HG02981 (cell line): ENCODE measurements at regions not wholly inside any gene's neighbourhood (a gene's known extent, or its start where the extent isn't known, plus 50 kb on each side); places are given as distances from the start of the nearest gene placed in this dataset.
"Not testable (repeated sequence)": the region's sequence is repeated elsewhere in the genome, so short reads cannot be mapped to it uniquely, and the experiment has no call there.

Experiments
- ATAC-seq: cut with Tn5 transposase; IDR thresholded peaks from one replicate; pipeline ENCODE4 v1.9.1; 2021; ENCODE audit warnings: mild to moderate bottlenecking, moderate library complexity; ENCODE audit not compliant: unreplicated experiment

DNA sequence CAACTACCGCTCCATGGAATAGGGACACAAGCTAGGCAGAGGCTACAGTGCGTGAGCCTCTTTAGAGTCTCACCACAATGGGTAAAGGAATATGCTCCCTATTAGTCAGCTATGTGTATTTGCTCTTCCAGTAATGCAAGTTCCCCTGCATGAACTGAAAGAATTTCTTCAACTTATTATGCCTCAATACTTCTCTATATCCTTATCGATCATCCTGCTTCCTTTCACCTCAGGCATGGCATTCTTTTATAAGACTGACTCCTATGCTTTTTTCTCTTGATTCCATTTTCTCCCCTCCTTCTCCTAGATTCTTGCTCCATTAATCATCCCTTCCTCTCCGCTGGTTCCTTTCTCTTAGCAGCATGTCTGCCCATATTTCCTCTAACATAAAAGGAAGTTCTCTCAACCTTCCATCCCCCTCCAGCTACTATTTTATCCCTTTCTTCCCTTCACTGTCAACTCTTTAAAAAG lies 94.5 kb upstream of the CPM start:
- ATAC-seq, result no peak

DNA sequence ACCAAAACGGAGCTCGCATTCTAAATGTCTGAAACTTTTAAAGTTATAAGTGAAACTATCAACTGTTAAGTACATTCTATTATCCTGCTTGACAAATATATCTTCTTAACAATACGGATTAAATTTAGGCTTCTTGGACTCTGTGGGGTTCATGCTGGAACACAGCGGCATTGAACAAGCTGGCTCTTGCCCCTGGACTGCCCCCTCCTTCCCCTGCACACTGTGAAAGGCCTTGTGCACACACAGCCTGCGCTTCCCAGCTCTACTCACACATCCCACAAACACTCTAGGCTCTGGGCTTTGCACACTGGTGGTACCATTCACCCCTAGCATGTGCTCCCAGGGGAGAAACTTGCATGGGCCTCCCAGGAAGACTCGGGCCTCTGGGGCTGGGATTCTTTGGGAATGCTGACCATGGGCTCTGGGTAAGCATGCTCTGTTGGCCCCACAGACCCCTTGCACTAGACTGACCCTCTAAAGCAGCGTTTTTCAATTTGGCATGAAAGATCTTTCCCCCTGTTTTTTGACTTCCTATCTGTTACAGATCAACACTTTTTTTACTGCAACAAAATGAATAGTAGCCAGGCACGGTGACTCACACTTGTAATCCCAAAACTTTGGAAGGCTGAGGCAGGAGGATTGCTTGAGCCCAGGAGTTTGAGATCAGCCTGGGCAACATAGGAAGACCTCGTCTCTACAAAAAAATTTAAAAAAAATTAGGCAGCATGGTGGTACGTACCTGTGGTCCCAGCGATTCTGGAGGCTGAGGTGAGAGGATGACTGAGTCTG lies 96.2 kb upstream of the CPM start:
- ATAC-seq, result no peak

DNA sequence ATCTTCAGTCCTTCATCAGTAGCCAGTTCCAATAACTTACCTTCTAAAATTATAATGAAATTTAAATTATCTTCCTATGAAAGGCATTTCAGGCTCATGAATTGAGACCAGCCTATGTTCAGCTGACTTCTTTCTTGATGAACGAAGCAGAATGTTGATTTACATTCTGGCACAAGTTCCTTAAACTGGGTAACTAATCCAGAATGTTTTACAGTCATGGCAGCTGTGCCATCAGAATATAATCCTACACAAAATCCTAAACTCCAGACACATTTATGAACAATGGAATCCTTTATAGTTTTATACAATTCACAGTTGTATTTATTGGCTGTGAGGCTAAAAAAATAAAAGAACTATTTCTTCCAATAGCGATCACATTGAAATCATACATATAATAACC lies 97.3 kb upstream of the CPM start:
- ATAC-seq, result no peak

DNA sequence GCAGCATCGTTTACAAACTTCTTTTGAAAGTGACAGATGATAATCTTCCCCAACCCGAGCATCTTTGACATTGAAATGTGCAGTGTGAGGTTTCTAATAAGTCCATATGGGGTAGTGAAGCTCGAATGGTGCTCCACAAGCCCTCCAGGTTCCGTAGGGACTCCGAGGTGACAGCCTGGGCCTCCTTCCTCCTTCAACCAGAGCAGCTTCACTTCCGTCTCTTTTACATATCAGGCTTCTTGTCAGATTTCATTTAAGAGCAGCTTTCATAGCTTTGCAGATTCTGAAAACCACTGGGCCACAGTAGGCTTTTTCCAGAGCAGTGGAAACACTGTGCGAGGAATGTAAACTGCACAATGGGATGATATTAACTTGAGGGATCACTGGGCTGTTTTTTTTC lies 103.6 kb upstream of the CPM start:
- ATAC-seq, result no peak

DNA sequence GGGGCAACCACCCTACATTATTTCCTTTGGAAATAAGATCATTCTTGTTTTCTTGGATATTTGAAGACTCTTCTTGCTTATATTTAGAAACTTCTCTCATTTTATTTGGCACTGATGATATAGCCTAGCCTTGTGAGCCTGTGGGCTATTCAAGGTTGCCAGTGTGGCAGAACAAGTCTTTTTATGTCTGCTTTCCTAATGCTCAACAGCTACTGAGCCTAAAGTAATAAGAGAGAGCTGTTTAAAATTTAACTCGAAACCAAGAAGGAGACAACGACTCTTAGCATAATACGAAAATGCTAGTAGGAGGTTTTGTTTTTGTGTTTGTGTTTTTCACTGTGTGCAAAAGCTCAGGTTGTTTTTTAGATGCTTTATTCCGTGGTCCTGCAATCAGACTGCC lies 104.0 kb upstream of the CPM start:
- no peak for ATAC-seq

DNA sequence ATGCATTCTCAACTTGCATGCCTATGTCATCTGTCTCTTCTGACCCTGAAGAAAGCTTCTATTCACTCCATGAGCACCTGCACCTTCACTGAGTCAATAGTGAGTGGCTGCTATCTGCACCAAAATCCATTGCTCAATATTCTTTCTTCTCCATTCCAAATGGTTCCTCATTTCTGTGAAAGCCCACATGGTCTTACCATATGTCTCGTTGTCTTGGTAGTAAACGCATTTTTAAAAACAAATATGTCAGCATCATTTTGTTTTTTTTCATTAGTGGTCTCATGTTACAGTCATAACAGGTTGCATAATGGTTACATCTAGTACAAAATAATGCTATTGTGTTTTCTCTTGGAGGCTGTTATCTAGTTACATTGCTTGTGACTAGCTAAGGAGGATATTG lies 106.9 kb upstream of the CPM start:
- ATAC-seq, result no peak

DNA sequence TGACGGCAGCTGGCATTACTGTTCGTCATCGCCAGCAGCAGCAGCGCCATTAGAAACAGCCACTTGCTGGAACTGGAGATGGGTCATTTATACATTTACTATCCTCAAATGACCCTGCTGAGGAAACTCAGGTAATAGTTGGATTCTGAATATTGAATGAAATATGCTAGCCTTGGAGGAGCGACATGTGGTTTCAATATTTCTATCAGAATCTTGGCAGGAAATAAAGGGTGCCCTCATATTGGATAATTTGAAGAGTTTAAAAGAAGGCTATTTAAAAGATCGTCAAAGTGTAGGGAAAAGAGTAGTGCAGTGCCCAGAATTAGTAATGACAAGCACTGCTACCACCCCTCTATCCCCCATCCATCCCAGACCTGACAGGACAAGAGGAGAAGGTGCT lies 109.6 kb upstream of the CPM start:
- ATAC-seq, result no peak

DNA sequence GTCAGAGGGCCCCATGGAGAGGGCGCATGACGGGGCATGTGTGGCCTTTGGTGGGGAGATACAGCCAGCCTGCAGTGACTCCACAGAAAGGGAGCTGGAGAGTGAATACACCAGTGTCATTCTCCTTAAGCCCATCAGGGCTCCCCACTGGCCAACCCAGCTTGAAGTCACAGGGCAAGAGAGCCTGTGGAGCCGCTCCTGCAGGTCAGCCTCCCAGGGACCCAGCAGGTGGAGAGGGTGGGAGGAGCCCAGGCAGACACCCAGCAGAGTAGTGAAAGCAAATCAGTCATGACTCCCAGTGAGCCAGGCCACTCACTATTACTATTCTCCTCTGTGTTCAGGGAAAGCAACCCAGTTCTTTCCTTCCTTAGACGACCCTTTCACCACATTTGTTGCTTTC lies 110.0 kb upstream of the CPM start:
- no peak for ATAC-seq

DNA sequence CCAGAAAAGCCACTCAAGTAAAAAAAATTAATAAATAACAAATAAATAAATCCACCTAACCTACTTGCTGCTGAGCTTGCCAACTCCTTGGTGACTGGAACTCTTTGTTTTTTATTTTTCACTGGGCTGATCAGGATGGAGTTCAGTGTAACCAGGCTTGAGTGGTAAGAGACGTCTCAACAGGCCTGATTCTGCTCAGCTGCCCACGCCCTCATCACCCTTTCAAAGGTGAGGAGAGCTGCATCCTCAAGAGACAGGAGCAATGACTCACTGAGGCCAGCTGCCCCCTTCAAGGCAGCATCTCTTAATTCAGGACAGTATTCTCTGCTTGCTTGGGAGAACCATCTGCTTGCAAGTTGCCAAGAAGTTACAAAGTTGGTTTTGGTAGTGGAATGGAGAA lies 111.9 kb upstream of the CPM start:
- ATAC-seq, result no peak

DNA sequence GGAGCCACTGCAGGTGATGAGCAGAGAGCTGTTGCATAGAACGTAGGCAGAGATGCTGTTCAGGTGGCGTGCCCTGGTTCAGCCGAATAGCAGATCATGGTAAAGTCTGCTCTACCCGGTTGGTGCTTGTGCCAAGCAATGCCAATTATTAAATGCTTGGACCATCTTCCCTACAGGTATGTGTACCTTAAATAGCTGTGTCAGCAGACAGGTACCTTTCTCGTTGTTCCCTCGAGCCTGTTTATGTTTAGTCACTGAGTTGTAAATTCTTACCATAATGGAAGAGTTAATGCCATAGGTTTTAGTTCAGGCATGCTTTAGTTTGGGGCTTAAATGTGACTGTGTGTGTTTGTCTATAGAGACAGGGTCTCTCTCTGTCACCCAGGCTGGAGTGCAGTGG lies 112.5 kb upstream of the CPM start:
- no peak for ATAC-seq

DNA sequence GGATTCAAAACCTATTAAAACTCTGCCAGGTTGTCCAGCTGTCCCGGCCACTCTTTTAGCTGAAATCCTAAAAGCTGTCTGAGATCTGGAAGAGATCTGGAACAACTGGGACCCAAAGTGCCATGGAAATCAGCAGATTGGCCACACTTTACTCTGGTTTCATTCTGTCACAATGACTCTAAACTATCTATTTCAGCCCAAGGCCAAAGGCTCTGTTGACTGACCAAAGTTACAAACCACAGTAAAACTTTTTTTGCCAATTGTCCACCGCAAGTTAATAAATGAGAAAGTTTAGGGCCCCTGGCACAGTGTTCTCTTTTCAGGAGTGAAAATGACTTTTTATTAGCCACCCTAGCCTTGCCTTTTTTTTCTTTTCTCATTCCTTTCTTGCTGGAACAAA lies 113.4 kb upstream of the CPM start:
- ATAC-seq, result no peak

DNA sequence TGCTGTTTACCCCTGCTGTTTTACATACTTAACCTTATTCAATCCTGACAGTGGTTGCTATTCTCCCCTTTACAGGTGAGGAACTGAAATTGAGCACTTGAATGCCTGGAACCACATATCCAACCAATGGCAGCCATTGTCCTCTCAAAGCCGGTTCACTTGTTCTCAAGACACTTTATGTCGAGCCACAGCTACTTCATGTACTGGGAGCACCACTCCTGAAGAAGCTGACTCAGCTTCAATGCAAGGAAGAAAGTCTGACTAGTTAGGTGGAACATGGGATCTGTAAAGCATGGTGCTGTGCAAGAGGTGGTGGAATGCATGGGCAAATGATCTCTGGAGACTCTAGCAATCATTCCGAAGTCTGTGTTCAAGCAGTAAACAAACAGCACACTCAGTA lies 113.9 kb upstream of the CPM start:
- no peak for ATAC-seq

DNA sequence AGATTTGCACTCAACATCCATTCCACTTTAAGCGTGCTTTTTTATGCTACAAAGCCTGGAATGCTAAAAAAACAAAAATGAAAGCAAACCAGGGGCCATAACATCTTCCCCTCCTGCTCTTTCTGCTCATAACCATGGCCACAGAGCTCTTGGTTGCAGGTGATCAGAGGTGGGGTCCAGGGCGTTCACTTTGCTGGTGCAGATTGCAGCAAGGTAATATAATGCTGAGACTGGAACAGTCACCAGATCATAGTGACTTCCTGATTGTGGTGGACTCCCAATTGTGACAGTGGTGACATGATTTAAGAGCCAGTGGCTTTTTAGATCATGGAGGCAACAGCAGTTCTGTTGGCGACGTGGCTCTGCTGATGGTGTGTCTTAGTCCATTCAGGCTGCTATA lies 115.0 kb upstream of the CPM start:
- no peak for ATAC-seq

DNA sequence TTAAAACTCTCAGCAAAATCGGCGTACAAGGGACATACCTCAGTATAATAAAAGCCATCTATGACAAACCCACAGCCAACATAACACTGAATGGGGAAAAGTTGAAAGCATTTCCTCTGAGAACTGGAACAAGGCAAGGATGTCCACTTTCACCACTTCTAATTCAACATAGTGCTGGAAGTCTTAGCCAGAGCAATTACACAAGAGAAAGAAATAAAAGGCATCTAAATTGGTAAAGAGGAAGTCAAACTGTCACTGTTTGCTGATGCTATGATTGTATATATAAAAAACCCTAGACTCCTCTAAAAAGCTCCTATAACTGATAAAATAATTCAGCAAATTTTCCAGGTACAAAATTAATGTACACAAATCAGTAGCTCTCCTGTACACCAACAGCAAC lies 116.9 kb upstream of the CPM start:
- not testable (repeated sequence) for ATAC-seq

DNA sequence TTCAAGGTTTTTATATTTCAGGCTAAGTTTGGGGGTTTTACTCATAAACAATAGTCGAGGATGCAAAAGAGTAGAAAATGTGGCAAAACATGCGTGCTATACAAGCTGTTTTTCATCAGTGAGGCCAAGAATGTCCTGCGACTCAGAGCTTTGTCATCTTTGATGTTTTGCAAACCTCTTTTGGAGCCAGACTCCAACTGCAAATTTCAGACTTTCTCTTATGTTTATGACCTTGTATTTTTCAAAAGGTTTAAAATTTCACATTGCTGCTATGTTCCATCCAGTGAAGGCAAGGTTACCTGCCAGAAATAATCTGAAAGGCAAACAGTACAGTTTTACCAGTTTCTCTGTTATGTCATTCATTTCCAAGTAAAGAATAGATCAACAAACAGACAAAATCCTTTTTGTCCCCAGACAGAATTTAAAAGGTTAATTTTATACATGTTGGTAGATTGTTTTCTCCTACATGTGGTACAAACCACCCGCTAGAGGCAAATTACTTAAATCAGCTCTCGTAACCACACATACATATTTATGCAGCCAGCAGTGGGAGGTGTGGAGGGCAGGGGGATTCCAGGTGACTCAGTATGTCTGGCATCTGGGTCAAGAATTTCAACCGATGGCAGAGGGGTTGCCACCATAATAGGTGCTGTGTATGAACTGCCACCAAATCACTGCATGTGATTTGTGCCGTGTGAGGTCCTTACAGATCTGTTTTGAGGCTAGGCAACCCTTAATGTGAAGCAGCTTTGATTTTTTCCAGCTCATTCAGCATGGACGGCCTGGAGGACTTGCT lies 119.8 kb upstream of the CPM start:
- no peak for ATAC-seq

DNA sequence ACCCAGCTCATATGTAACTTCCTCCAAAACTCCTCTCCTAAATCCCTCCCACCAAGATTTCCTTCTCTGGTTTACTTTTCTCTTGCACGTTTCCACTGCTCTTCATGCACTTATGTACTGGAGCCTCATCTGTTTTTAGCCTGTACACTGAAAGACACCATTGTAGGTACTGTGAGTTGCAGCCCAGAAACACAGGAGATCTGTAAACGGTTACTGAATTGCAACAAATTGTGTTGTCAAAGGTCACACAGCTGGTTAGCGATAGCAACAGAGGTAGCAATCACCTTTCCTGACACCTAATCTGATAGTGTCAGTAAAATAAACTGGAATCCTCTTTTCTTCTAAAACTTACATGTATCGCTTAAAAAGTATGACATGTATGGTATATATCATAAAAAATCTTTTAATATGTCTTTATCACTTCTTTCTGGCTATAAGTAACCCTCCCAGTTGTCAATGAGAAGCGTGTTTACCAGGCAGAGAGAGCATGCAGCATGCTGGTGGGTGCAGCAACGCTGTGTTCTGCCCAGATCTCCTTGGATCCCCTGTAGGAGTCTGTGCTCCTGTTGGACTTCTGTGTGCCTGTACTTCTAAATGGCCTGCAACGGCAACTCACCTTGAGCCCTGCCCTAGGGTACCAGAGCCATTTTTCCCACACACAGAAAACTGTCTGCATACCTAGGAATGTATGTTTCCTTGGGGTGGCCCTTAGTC lies 121.5 kb upstream of the CPM start:
- no peak for ATAC-seq

DNA sequence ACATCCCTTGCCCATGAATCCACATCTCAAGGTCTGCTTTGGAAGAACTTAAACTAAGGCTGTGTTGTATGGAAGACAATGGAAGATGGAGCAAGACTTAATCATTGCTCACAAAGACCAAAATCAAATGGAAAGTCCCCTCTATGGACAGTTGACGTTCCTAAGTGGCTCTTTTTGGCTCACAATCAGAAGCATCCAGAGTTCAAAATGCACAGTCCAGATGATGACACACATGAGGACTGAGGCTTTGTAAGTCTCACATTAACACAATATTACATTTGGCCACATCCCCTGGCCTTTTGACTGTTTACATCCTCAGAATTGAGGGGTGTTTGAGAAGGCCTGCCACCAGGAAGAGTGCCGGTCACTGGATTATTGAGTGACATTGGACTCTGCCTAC lies 122.3 kb upstream of the CPM start:
- no peak for ATAC-seq

DNA sequence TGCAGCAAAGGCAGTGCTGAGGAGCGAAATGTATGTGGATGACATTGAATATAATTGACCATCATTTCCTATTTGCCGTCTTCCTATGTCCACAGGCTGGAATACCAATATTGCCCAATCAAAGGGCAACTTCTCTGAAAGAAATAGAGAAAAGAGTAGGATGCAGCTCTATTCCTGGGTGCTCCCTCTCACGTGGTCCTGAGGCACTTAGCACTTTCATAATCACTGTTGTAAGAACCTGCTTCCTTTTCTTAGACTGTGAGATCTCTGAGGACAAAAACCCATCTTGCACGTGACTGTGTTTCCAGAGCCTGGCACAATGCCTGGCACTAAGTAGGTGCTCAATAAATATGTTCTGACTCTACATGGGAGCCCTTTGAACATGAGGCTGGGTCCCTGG lies 122.7 kb upstream of the CPM start:
- no peak for ATAC-seq

DNA sequence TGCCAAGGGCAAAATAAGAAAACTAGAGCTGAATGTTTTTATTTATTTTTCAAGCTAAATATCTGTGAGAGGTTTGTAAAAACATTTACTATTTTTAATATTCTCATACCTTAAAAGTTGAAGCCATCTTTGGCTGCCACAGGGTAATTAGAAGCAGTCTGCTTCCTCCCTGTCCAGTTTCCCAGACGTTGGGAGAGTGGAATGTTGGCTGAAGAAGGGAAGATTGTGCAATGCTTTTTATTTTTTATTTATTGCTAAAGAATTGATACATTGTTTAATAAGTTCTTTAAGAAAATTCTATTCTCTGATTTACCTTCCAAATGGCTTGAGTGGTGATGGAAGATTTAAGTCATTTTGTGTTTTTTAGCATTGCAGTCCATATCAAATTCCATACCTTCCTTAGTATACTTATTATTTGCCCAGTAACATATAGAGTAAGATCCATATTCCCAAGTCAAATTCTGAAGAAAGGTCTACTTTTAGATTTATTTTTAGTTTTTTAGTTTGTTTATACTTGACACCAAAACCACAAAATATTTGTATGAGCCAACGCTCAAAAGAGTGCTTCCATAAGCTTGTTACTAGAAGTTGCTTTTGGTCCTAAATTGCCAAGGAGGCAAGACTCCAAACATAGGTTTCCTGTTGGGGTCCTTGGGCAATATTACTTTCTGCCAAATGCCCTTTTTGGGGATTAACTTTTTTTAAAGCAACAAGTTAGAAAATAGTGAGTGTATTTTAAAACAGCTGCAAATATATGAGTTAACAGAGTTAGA lies 124.0 kb upstream of the CPM start:
- ATAC-seq, result no peak

DNA sequence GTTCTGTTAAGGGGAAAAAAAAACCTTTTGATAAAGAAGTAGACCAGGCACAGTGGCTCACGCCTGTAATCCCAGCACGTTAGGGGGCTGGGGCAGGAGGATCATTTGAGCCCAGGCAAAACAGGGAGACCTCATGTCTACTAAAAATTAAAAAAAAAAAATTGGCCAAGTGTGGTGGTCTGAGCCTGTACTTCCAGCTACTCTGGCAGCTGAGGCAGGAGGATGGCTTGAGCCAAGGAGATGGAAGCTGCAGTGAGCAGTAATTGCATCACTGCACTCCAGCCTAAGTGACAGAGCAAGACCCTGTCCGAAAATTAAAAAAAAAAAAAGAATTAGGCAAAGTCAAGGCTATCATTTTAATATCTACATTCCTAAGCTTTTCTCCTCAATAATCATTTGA lies 124.8 kb upstream of the CPM start:
- no peak for ATAC-seq
